Right cardiac atrium (tissue), 5 donors: ENCODE measurements at regions not wholly inside any gene's neighbourhood (a gene's known extent, or its start where the extent isn't known, plus 50 kb on each side); places are given as distances from the start of the nearest gene placed in this dataset.

Experiments
- ATAC-seq, 2 donors: fragments of 200-7000 bp; cut with Tn5 transposase; one replicate each; pipeline versions ENCODE4 v1.8.0 to v1.9.1; 2020; ENCODE audit warnings: moderate library complexity in 2 of 2, mild to moderate bottlenecking in 1 of 2
- DNase-seq, 3 donors: peaks; one replicate each; pipeline ENCODE4 v3.0.0-alpha.2; 2020
- H3K27ac ChIP-seq: one replicate; pipeline ENCODE4 v1.5.1; 2013; ENCODE audit warnings: mild to moderate bottlenecking, low read length, control low read depth, moderate library complexity
- H3K27me3 ChIP-seq: one replicate; pipeline ENCODE4 v1.6.1; 2013; ENCODE audit not compliant: control insufficient read depth, insufficient read depth
- H3K4me1 ChIP-seq: one replicate; pipeline ENCODE4 v1.6.1; 2013; ENCODE audit warnings: low read length; ENCODE audit not compliant: control insufficient read depth, insufficient read depth
- H3K4me3 ChIP-seq: one replicate; pipeline ENCODE4 v1.5.1; 2013; ENCODE audit warnings: low read length, control low read depth
- H3K9me3 ChIP-seq: one replicate; pipeline ENCODE4 v1.6.1; 2013; ENCODE audit warnings: low read length; ENCODE audit not compliant: control insufficient read depth
- WGBS: extraction: QIAGEN DNeasy Blood & Tissue Kit; methylation state at CpG from one replicate; pipeline ENCODE4 v1.1.7; 2013; 5-methylcytosine and 5-hydroxymethylcytosine counted together
- intact Hi-C, 4 donors: fragments of 100-400 bp; cut with DNase I; formaldehyde crosslinking; loops; one replicate each; pipeline versions ENCODE4 v1.11.0 to v1.14.0; 2022 to 2023
- donor health status: healthy with polysubstance abuse.
- donor health status: DM: no; HTN: yes; CAD: no.
- donor health status: DM: no; HTN: no; CAD: no.
- donor health status: DM: no; HTN: yes; CAD: no; lungs with severe emphysema.
- donor health status: DM: yes; HTN: yes; CAD: no.

GRCh38 chr11:120023551-120023950, 114.4 kb downstream of the TRIM29 start:
- intact Hi-C loops: no loop called here
- H3K4me1 ChIP-seq: no peaks in the 10 kb centered on the region
- no peaks in the 10 kb centered on the region for H3K27me3 ChIP-seq
- DNase-seq (no peak), ATAC-seq (no peak)
- 78% methylated on average over 5 of the region's 5 CpGs for WGBS
- no peaks in the 10 kb centered on the region for H3K9me3 ChIP-seq
- H3K27ac ChIP-seq: no peak overlapping the region
- H3K4me3 ChIP-seq: no peak overlapping the region

DNA sequence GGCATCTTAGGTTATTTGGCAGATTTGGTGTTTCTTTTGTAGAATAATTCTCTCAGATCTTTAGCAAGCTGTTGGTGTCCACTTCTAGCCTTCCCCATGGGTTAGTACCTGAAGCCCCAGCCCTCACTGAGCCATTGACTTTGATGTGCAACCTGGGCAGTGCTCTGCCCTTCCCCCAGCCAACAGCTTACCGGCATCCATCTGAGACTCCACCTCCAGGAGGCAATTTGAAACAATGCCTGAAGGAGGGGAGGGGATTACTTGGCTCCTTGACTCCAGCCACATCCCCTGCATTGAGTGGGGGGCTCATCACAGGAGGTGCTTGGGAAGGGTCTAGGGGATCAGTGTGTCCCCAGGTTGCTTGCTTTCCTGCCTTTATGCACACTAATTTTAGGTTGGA, 114.8 kb downstream of the TRIM29 start:
- ATAC-seq (no peak), DNase-seq (no peak)
- intact Hi-C loops: no loop called here
- Histone ChIP-seq H3K4me3 (no peak overlapping the region), H3K27me3 (no peaks in the 10 kb centered on the region), H3K27ac (no peak overlapping the region), H3K4me1 (no peaks in the 10 kb centered on the region), H3K9me3 (no peaks in the 10 kb centered on the region)
- WGBS: 13% methylated on average over 1 of the region's 1 CpG

GRCh38 chr11:120022617-120023016, 115.3 kb downstream of the TRIM29 start:
- no peak for ATAC-seq
- 86% methylated on average over 5 of the region's 5 CpGs for WGBS
- H3K4me3 ChIP-seq: no peak overlapping the region
- intact Hi-C loops: no loop called here
- no peaks in the 10 kb centered on the region for H3K27me3 ChIP-seq
- H3K27ac ChIP-seq: no peak overlapping the region
- H3K4me1 ChIP-seq: no peaks in the 10 kb centered on the region
- no peak for DNase-seq
- no peaks in the 10 kb centered on the region for H3K9me3 ChIP-seq

- Histone ChIP-seq H3K27me3 (no peaks in the 10 kb centered on the region), H3K9me3 (no peaks in the 10 kb centered on the region), H3K27ac (no peak overlapping the region), H3K4me1 (no peaks in the 10 kb centered on the region), H3K4me3 (no peak overlapping the region)
- 88% methylated on average over 5 of the region's 5 CpGs for WGBS
- intact Hi-C loops: no loop called here
- ATAC-seq (no peak), DNase-seq (no peak)
Measured at GRCh38 chr11:120021978-120022377, 115.9 kb downstream of the TRIM29 start.

- Histone ChIP-seq H3K9me3 (no peaks in the 10 kb centered on the region), H3K4me3 (no peak overlapping the region), H3K4me1 (no peaks in the 10 kb centered on the region), H3K27ac (no peak overlapping the region), H3K27me3 (no peaks in the 10 kb centered on the region)
- intact Hi-C loops: no loop called here
- no peak for DNase-seq
- 86% methylated on average over 7 of the region's 7 CpGs for WGBS
- ATAC-seq: no peak
Measured at GRCh38 chr11:120021391-120021953, 116.4 kb downstream of the TRIM29 start.

- Histone ChIP-seq H3K27me3 (no peaks in the 10 kb centered on the region), H3K4me3 (no peak overlapping the region), H3K4me1 (no peaks in the 10 kb centered on the region), H3K27ac (no peak overlapping the region), H3K9me3 (no peaks in the 10 kb centered on the region)
- DNase-seq: no peak
- no peak for ATAC-seq
- intact Hi-C loops: no loop called here
- WGBS: 66% methylated on average over 2 of the region's 2 CpGs
Measured at GRCh38 chr11:120020981-120021380, 116.9 kb downstream of the TRIM29 start.

GRCh38 chr11:120020486-120020885, 117.4 kb downstream of the TRIM29 start:
- Histone ChIP-seq H3K4me1 (no peaks in the 10 kb centered on the region), H3K9me3 (no peaks in the 10 kb centered on the region), H3K27ac (no peak overlapping the region), H3K27me3 (no peaks in the 10 kb centered on the region), H3K4me3 (no peak overlapping the region)
- ATAC-seq (no peak), DNase-seq (no peak)
- 82% methylated on average over 4 of the region's 4 CpGs for WGBS
- intact Hi-C loops: no loop called here

- Histone ChIP-seq H3K4me1 (no peaks in the 10 kb centered on the region), H3K4me3 (no peak overlapping the region), H3K27ac (no peak overlapping the region), H3K27me3 (no peaks in the 10 kb centered on the region), H3K9me3 (no peaks in the 10 kb centered on the region)
- ATAC-seq (no peak), DNase-seq (no peak)
- 89% methylated on average over 5 of the region's 5 CpGs for WGBS
- intact Hi-C loops: loop anchor here in 3 of 4 donors (10.0 kb wide), 1 partner anchor 354 kb away; no protein-coding TSS in a partner anchor
Measured at GRCh38 chr11:120019191-120019590, 118.7 kb downstream of the TRIM29 start.

- Histone ChIP-seq H3K9me3 (no peaks in the 10 kb centered on the region), H3K4me3 (no peak overlapping the region), H3K27me3 (no peaks in the 10 kb centered on the region), H3K27ac (no peak overlapping the region), H3K4me1 (no peaks in the 10 kb centered on the region)
- 35% methylated on average over 9 of the region's 9 CpGs for WGBS
- no peak for DNase-seq
- no peak for ATAC-seq
- intact Hi-C loops: loop anchor here in 3 of 4 donors (10.0 kb wide), 1 partner anchor 353 kb away; no protein-coding TSS in a partner anchor
Measured at GRCh38 chr11:120017582-120018150, 120.2 kb downstream of the TRIM29 start.

- Histone ChIP-seq H3K27ac (no peak overlapping the region), H3K27me3 (no peaks in the 10 kb centered on the region), H3K9me3 (no peaks in the 10 kb centered on the region), H3K4me1 (no peaks in the 10 kb centered on the region), H3K4me3 (no peak overlapping the region)
- ATAC-seq (peak; percentile 74 to 85), DNase-seq (peak; percentile 49 to 74 (median 72))
- intact Hi-C loops: loop anchor here in 3 of 4 donors (5.0 to 10.0 kb wide), 2 partner anchors 94 to 349 kb away; no protein-coding TSS in a partner anchor
- 34% methylated on average over 28 of the region's 28 CpGs for WGBS
Measured at GRCh38 chr11:120013325-120014250, 124.3 kb downstream of the TRIM29 start.

GRCh38 chr11:120012245-120012644, 125.7 kb downstream of the TRIM29 start:
- 73% methylated on average over 7 of the region's 7 CpGs for WGBS
- intact Hi-C loops: loop anchor here in 3 of 4 donors (5.0 to 10.0 kb wide), 2 partner anchors 95 to 347 kb away; no protein-coding TSS in a partner anchor
- ATAC-seq (no peak), DNase-seq (no peak)
- no peak overlapping the region for H3K27ac ChIP-seq
- no peaks in the 10 kb centered on the region for H3K9me3 ChIP-seq
- H3K4me1 ChIP-seq: no peaks in the 10 kb centered on the region
- H3K27me3 ChIP-seq: no peaks in the 10 kb centered on the region
- H3K4me3 ChIP-seq: no peak overlapping the region
